ENCODE measurements at regions not wholly inside any gene's neighbourhood (a gene's known extent, or its start where the extent isn't known, plus 50 kb on each side); places are given as distances from the start of the nearest gene placed in this dataset.

- dilution Hi-C loops (cut with MboI; ENCODE audit: extremely low pct_ligation_motif_present, low sequenced_read_pairs), result no loop called here
- H3K9ac ChIP-seq (ENCODE audit: control insufficient read depth, extremely low read depth, insufficient read depth, low read length), result no peak overlapping the region
- H3K27me3 ChIP-seq (ENCODE audit: control insufficient read depth, extremely low read depth, insufficient read depth, low read length), result no peaks in the 10 kb centered on the region
- TF ChIP-seq CTCF (optimal IDR thresholded peaks at IDR 0.05 in 1 of 3, IDR thresholded peaks at IDR 0.05 in 1 of 3, conservative IDR thresholded peaks at IDR 0.05 in 1 of 3; ENCODE audit: extremely low read depth in 1 of 3, insufficient read depth in 2 of 3, low read length in 3 of 3) (no peak), EZH2 (IDR thresholded peaks at IDR 0.05; ENCODE audit: low read length) (no peak)
- no peak for FAIRE-seq
- no peak overlapping the region for H3K4me2 ChIP-seq (ENCODE audit: control insufficient read depth, extremely low read depth, insufficient read depth, low read depth, low read length)
- no peaks in the 10 kb centered on the region for H3K9me1 ChIP-seq (ENCODE audit: control insufficient read depth, extremely low read depth, insufficient read depth, low read length)
- no peaks in the 10 kb centered on the region for H3K79me2 ChIP-seq (ENCODE audit: control insufficient read depth, insufficient read depth, low read length)
- H3K4me3 ChIP-seq (ENCODE audit: control insufficient read depth in 2 of 3, extremely low read depth in 1 of 3, insufficient read depth in 2 of 3, low read depth in 1 of 3, low read length in 3 of 3), result no peak overlapping the region
- H3K4me1 ChIP-seq (ENCODE audit: control insufficient read depth, extremely low read depth, insufficient read depth, low read length), result peaks cover 16% of the 10 kb centered on the region
- no peaks in the 10 kb centered on the region for H4K20me1 ChIP-seq (ENCODE audit: control insufficient read depth, extremely low read depth, insufficient read depth, low read length)
- no peaks in the 10 kb centered on the region for H3K36me3 ChIP-seq (ENCODE audit: control insufficient read depth in 2 of 2, extremely low read depth in 1 of 2, insufficient read depth in 2 of 2, low read length in 2 of 2)
- H3K27ac ChIP-seq (ENCODE audit: control insufficient read depth, insufficient read depth, low read length), result no peak overlapping the region
- H3K9me3 ChIP-seq (ENCODE audit: control insufficient read depth, low read depth, low read length), result no peaks in the 10 kb centered on the region
- no peak for DNase-seq (ENCODE audit: low read depth, low spot score)
- H2AFZ ChIP-seq (ENCODE audit: control insufficient read depth, low read length), result no peak overlapping the region
Measured at GRCh38 chr21:28671549-28672195, 321.0 kb downstream of the LTN1 start.

- TF ChIP-seq CTCF (optimal IDR thresholded peaks at IDR 0.05 in 1 of 3, IDR thresholded peaks at IDR 0.05 in 1 of 3, conservative IDR thresholded peaks at IDR 0.05 in 1 of 3; ENCODE audit: extremely low read depth in 1 of 3, insufficient read depth in 2 of 3, low read length in 3 of 3) (no peak), EZH2 (IDR thresholded peaks at IDR 0.05; ENCODE audit: low read length) (no peak)
- Histone ChIP-seq H3K9ac (ENCODE audit: control insufficient read depth, extremely low read depth, insufficient read depth, low read length) (no peak overlapping the region), H3K4me1 (ENCODE audit: control insufficient read depth, extremely low read depth, insufficient read depth, low read length) (peaks cover 9% of the 10 kb centered on the region), H3K36me3 (ENCODE audit: control insufficient read depth in 2 of 2, extremely low read depth in 1 of 2, insufficient read depth in 2 of 2, low read length in 2 of 2) (no peaks in the 10 kb centered on the region), H3K27me3 (ENCODE audit: control insufficient read depth, extremely low read depth, insufficient read depth, low read length) (no peaks in the 10 kb centered on the region), H2AFZ (ENCODE audit: control insufficient read depth, low read length) (no peak overlapping the region), H3K9me1 (ENCODE audit: control insufficient read depth, extremely low read depth, insufficient read depth, low read length) (no peaks in the 10 kb centered on the region), H3K79me2 (ENCODE audit: control insufficient read depth, insufficient read depth, low read length) (no peaks in the 10 kb centered on the region), H3K4me2 (ENCODE audit: control insufficient read depth, extremely low read depth, insufficient read depth, low read depth, low read length) (no peak overlapping the region), H3K9me3 (ENCODE audit: control insufficient read depth, low read depth, low read length) (no peaks in the 10 kb centered on the region), H3K4me3 (ENCODE audit: control insufficient read depth in 2 of 3, extremely low read depth in 1 of 3, insufficient read depth in 2 of 3, low read depth in 1 of 3, low read length in 3 of 3) (no peak overlapping the region), H3K27ac (ENCODE audit: control insufficient read depth, insufficient read depth, low read length) (no peak overlapping the region), H4K20me1 (ENCODE audit: control insufficient read depth, extremely low read depth, insufficient read depth, low read length) (no peaks in the 10 kb centered on the region)
- dilution Hi-C loops (cut with MboI; ENCODE audit: extremely low pct_ligation_motif_present, low sequenced_read_pairs), result no loop called here
- FAIRE-seq, result no peak
- DNase-seq (ENCODE audit: low read depth, low spot score), result no peak
Measured at GRCh38 chr21:28669971-28670653, 322.6 kb downstream of the LTN1 start.
